ENCODE measurements at regions not wholly inside any gene's neighbourhood (a gene's known extent, or its start where the extent isn't known, plus 50 kb on each side); places are given as distances from the start of the nearest gene placed in this dataset.
"Not testable (repeated sequence)": the region's sequence is repeated elsewhere in the genome, so short reads cannot be mapped to it uniquely, and the experiment has no call there.

GRCh38 chr3:106075731-106076130, 206.9 kb upstream of the CBLB start:
- DNase-seq (ENCODE audit: low read depth) = not testable (repeated sequence)

GRCh38 chr3:106078635-106079034, 209.8 kb upstream of the CBLB start:
- DNase-seq (ENCODE audit: low read depth) = no peak

- no peak for DNase-seq (ENCODE audit: low read depth)
Observed at GRCh38 chr3:106082616-106083015, 213.8 kb upstream of the CBLB start.

- DNase-seq (ENCODE audit: low read depth) = no peak
Observed at GRCh38 chr3:106083207-106083606, 214.4 kb upstream of the CBLB start.

- no peak for DNase-seq (ENCODE audit: low read depth)
Observed at GRCh38 chr3:106083854-106084253, 215.0 kb upstream of the CBLB start.

- DNase-seq (ENCODE audit: low read depth) = no peak
Observed at GRCh38 chr3:106086038-106086437, 217.2 kb upstream of the CBLB start.

GRCh38 chr3:106086636-106087035, 217.8 kb upstream of the CBLB start:
- no peak for DNase-seq (ENCODE audit: low read depth)

- no peak for DNase-seq (ENCODE audit: low read depth)
Observed at GRCh38 chr3:106088304-106088703, 219.5 kb upstream of the CBLB start.

GRCh38 chr3:106088899-106089298, 220.1 kb upstream of the CBLB start:
- no peak for DNase-seq (ENCODE audit: low read depth)

- DNase-seq (ENCODE audit: low read depth) = no peak
Observed at GRCh38 chr3:106089806-106090205, 221.0 kb upstream of the CBLB start.

- DNase-seq (ENCODE audit: low read depth) = no peak
Observed at GRCh38 chr3:106092792-106093191, 224.0 kb upstream of the CBLB start.

GRCh38 chr3:106093616-106094015, 224.8 kb upstream of the CBLB start:
- DNase-seq (ENCODE audit: low read depth) = no peak

- no peak for DNase-seq (ENCODE audit: low read depth)
Observed at GRCh38 chr3:106097817-106098435, 229.1 kb upstream of the CBLB start.

GRCh38 chr3:106103383-106103782, 234.6 kb upstream of the CBLB start:
- DNase-seq (ENCODE audit: low read depth) = no peak

GRCh38 chr3:106104078-106104477, 235.3 kb upstream of the CBLB start:
- DNase-seq (ENCODE audit: low read depth) = no peak

GRCh38 chr3:106108925-106109324, 240.1 kb upstream of the CBLB start:
- no peak for DNase-seq (ENCODE audit: low read depth)

GRCh38 chr3:106112561-106112960, 243.7 kb upstream of the CBLB start:
- DNase-seq (ENCODE audit: low read depth) = not testable (repeated sequence)

- DNase-seq (ENCODE audit: low read depth) = no peak
Observed at GRCh38 chr3:106113747-106114146, 244.9 kb upstream of the CBLB start.

GRCh38 chr3:106114220-106114619, 245.4 kb upstream of the CBLB start:
- DNase-seq (ENCODE audit: low read depth) = no peak

- DNase-seq (ENCODE audit: low read depth) = no peak
Observed at GRCh38 chr3:106114848-106115247, 246.0 kb upstream of the CBLB start.

GRCh38 chr3:106115557-106115956, 246.7 kb upstream of the CBLB start:
- DNase-seq (ENCODE audit: low read depth) = no peak

- no peak for DNase-seq (ENCODE audit: low read depth)
Observed at GRCh38 chr3:106116733-106117489, 248.1 kb upstream of the CBLB start.

- DNase-seq (ENCODE audit: low read depth) = no peak
Observed at GRCh38 chr3:106117490-106117858, 248.7 kb upstream of the CBLB start.

- no peak for DNase-seq (ENCODE audit: low read depth)
Observed at GRCh38 chr3:106119614-106120082, 250.8 kb upstream of the CBLB start.
